Mesenchymal stem cell (in vitro differentiated cells and primary cell): ENCODE measurements at regions not wholly inside any gene's neighbourhood (a gene's known extent, or its start where the extent isn't known, plus 50 kb on each side); places are given as distances from the start of the nearest gene placed in this dataset.
A peak's percentile ranks its signal among the peaks of the same experiment; 100 is the strongest.

ENCODE experiments used
- DNase-seq: peaks from one replicate; pipeline ENCODE4 v3.0.0-alpha.2; 2013
- H2AFZ ChIP-seq: one replicate; pipeline ENCODE4 v1.6.1; 2013; ENCODE audit warnings: low read depth, mild to moderate bottlenecking, control low read depth, inconsistent platforms, low read length, moderate library complexity
- H2AK5ac ChIP-seq: 2 replicates; pipeline ENCODE4 v1.6.1; 2013; ENCODE audit warnings: low read length, moderate library complexity, mild to moderate bottlenecking, inconsistent platforms; ENCODE audit not compliant: severe bottlenecking
- H2BK120ac ChIP-seq: one replicate; pipeline ENCODE4 v1.6.1; 2013; ENCODE audit warnings: low read depth, mild to moderate bottlenecking, inconsistent platforms, low read length, moderate library complexity
- H2BK12ac ChIP-seq, 2 experiments: one replicate each; pipeline ENCODE4 v1.6.1; 2013; ENCODE audit warnings: inconsistent platforms in 2 of 2, low read length in 2 of 2, mild to moderate bottlenecking in 2 of 2, moderate library complexity in 2 of 2, control low read depth in 1 of 2
- H2BK15ac ChIP-seq: one replicate; pipeline ENCODE4 v1.6.1; 2013; ENCODE audit warnings: mild to moderate bottlenecking, low read depth, inconsistent platforms; ENCODE audit not compliant: poor library complexity, severe bottlenecking
- H2BK5ac ChIP-seq: 2 replicates; pipeline ENCODE4 v1.6.1; 2013; ENCODE audit warnings: low read depth, mild to moderate bottlenecking, low read length, control low read depth, inconsistent platforms; ENCODE audit not compliant: poor library complexity, severe bottlenecking
- H3K14ac ChIP-seq, 2 experiments: one replicate each; pipeline ENCODE4 v1.6.1; 2013; ENCODE audit warnings: inconsistent platforms in 2 of 2, low read length in 2 of 2, control low read depth in 1 of 2, mild to moderate bottlenecking in 1 of 2, moderate library complexity in 1 of 2
- H3K18ac ChIP-seq, 2 experiments: one replicate each; pipeline ENCODE4 v1.6.1; 2013; ENCODE audit warnings: inconsistent platforms in 2 of 2, low read length in 2 of 2, control low read depth in 1 of 2, low read depth in 1 of 2, mild to moderate bottlenecking in 1 of 2
- H3K23ac ChIP-seq, 2 experiments: one replicate each; pipeline ENCODE4 v1.6.1; 2013; ENCODE audit warnings: inconsistent platforms in 2 of 2, low read length in 2 of 2, mild to moderate bottlenecking in 2 of 2, moderate library complexity in 2 of 2, control low read depth in 1 of 2
- H3K27ac ChIP-seq: 2 replicates; pipeline ENCODE4 v1.5.1; 2013; ENCODE audit warnings: mild to moderate bottlenecking, moderate library complexity, low read length, control low read depth, inconsistent platforms; ENCODE audit not compliant: poor library complexity, severe bottlenecking
- H3K27me3 ChIP-seq, 2 experiments: 2 replicates each; pipeline versions ENCODE4 v1.6.1 to v1.7.0; 2013; ENCODE audit warnings: low read length in 2 of 2, mild to moderate bottlenecking in 2 of 2, moderate library complexity in 2 of 2, control low read depth in 1 of 2, inconsistent platforms in 1 of 2; ENCODE audit not compliant: control insufficient read depth in 1 of 2, insufficient read depth in 1 of 2
- H3K36me3 ChIP-seq, 2 experiments: 2 replicates each; pipeline versions ENCODE4 v1.6.1 to v1.7.0; 2013; ENCODE audit warnings: low read length in 2 of 2, control low read depth in 1 of 2, inconsistent platforms in 1 of 2, low read depth in 1 of 2, mild to moderate bottlenecking in 1 of 2; ENCODE audit not compliant: insufficient read depth in 2 of 2, control insufficient read depth in 1 of 2
- H3K4ac ChIP-seq, 2 experiments: one replicate each; pipeline ENCODE4 v1.6.1; 2013; ENCODE audit warnings: inconsistent platforms in 2 of 2, low read length in 2 of 2, mild to moderate bottlenecking in 2 of 2, moderate library complexity in 2 of 2, control low read depth in 1 of 2, low read depth in 1 of 2
- H3K4me1 ChIP-seq: 2 replicates; pipeline ENCODE4 v1.6.1; 2013; ENCODE audit warnings: low read depth, low read length, control low read depth; ENCODE audit not compliant: control insufficient read depth, insufficient read depth
- H3K4me2 ChIP-seq: 2 replicates; pipeline ENCODE4 v1.6.1; 2013; ENCODE audit warnings: low read length, mild to moderate bottlenecking, inconsistent platforms; ENCODE audit not compliant: poor library complexity, severe bottlenecking
- H3K4me3 ChIP-seq, 2 experiments: 2 replicates each; pipeline versions ENCODE4 v1.5.1 to v1.7.0; 2013; ENCODE audit warnings: low read length in 2 of 2, mild to moderate bottlenecking in 2 of 2, control low read depth in 1 of 2, low read depth in 1 of 2; ENCODE audit not compliant: insufficient read depth in 1 of 2
- H3K79me1 ChIP-seq: replicated peaks from 2 replicates; pipeline ENCODE4 v1.6.1; 2013; ENCODE audit warnings: mild to moderate bottlenecking, control low read depth, low read length, inconsistent platforms; ENCODE audit not compliant: poor library complexity, severe bottlenecking
- H3K9ac ChIP-seq: 2 replicates; pipeline ENCODE4 v1.7.0; 2013; ENCODE audit warnings: mild to moderate bottlenecking, low read length, moderate library complexity
- H3K9me3 ChIP-seq: 2 replicates; pipeline ENCODE4 v1.7.0; 2013; ENCODE audit warnings: mild to moderate bottlenecking, low read length; ENCODE audit not compliant: control insufficient read depth
- H4K8ac ChIP-seq: one replicate; pipeline ENCODE4 v1.6.1; 2013; ENCODE audit warnings: inconsistent platforms, mild to moderate bottlenecking, low read length, moderate library complexity
- H4K91ac ChIP-seq: one replicate; pipeline ENCODE4 v1.6.1; 2013; ENCODE audit warnings: mild to moderate bottlenecking, low read length, inconsistent platforms
- WGBS: methylation state at CpG from one replicate; pipeline ENCODE4 v1.1.7; 2013; ENCODE audit warnings: mixed read lengths; 5-methylcytosine and 5-hydroxymethylcytosine counted together

GRCh38 chr12:116432314-116432750, 126.8 kb upstream of the MAP1LC3B2 start:
- Histone ChIP-seq H2BK12ac (peak overlapping the region in 1 of 2 experiments; percentile 96), H3K4me2 (no peak overlapping the region), H3K27me3 (no peaks in the 10 kb centered on the region), H3K4me3 (no peak overlapping the region), H3K18ac (peak overlapping the region in 1 of 2 experiments; percentile 84), H3K9me3 (peaks cover 4% of the 10 kb centered on the region), H2BK15ac (no peak overlapping the region), H3K9ac (no peak overlapping the region), H3K79me1 (no peaks in the 10 kb centered on the region), H4K91ac (peak overlapping the region; percentile 75), H3K14ac (no peak overlapping the region), H3K23ac (no peak overlapping the region), H3K27ac (no peak overlapping the region), H2AK5ac (no peak overlapping the region), H3K36me3 (no peaks in the 10 kb centered on the region), H3K4me1 (peaks cover 15% of the 10 kb centered on the region), H4K8ac (no peak overlapping the region), H2BK120ac (no peak overlapping the region), H2AFZ (no peak overlapping the region), H2BK5ac (no peak overlapping the region), H3K4ac (peak overlapping the region in 1 of 2 experiments; percentile 52)
- peak; percentile 51 for DNase-seq
- WGBS = 74% methylated on average over 4 of the region's 4 CpGs

- H3K9me3 ChIP-seq = peaks cover 4% of the 10 kb centered on the region
- no peak overlapping the region for H3K4me2 ChIP-seq
- no peak overlapping the region for H3K4me3 ChIP-seq
- no peak overlapping the region for H3K9ac ChIP-seq
- H2AK5ac ChIP-seq = no peak overlapping the region
- H3K18ac ChIP-seq = peak overlapping the region in 1 of 2 experiments; percentile 48
- H3K4ac ChIP-seq = peak overlapping the region; percentile 6 to 21
- no peak overlapping the region for H3K27ac ChIP-seq
- H2BK12ac ChIP-seq = peak overlapping the region in 1 of 2 experiments; percentile 49
- no peak overlapping the region for H4K8ac ChIP-seq
- no peak overlapping the region for H2AFZ ChIP-seq
- H3K27me3 ChIP-seq = peaks cover 0 to 4% of the 10 kb centered on the region in 2 experiments
- H3K14ac ChIP-seq = no peak overlapping the region
- H3K79me1 ChIP-seq = no peaks in the 10 kb centered on the region
- no peak overlapping the region for H2BK5ac ChIP-seq
- H2BK15ac ChIP-seq = no peak overlapping the region
- peak overlapping the region; percentile 95 for H2BK120ac ChIP-seq
- no peak overlapping the region for H3K23ac ChIP-seq
- H4K91ac ChIP-seq = no peak overlapping the region
- no peaks in the 10 kb centered on the region for H3K36me3 ChIP-seq
- H3K4me1 ChIP-seq = peaks cover 13% of the 10 kb centered on the region
- WGBS = 56% methylated on average over 5 of the region's 5 CpGs
- no peak for DNase-seq
Measured at GRCh38 chr12:116433249-116433648, 125.9 kb upstream of the MAP1LC3B2 start.

- H2AK5ac ChIP-seq = no peak overlapping the region
- H4K91ac ChIP-seq = peak overlapping the region; percentile 48
Measured at GRCh38 chr12:116434155-116435011, 124.8 kb upstream of the MAP1LC3B2 start.

GRCh38 chr12:116435984-116436383, 123.2 kb upstream of the MAP1LC3B2 start:
- Histone ChIP-seq H2AFZ (no peak overlapping the region), H3K4me1 (peaks cover 14% of the 10 kb centered on the region), H4K91ac (no peak overlapping the region), H3K4me3 (no peak overlapping the region), H3K23ac (peak overlapping the region in 1 of 2 experiments; percentile 70), H2BK15ac (no peak overlapping the region), H2BK12ac (peak overlapping the region in 1 of 2 experiments; percentile 29), H3K4ac (no peak overlapping the region), H3K14ac (no peak overlapping the region), H3K36me3 (no peaks in the 10 kb centered on the region), H3K79me1 (no peaks in the 10 kb centered on the region), H3K9ac (no peak overlapping the region), H4K8ac (no peak overlapping the region), H3K27me3 (peaks cover 0 to 4% of the 10 kb centered on the region in 2 experiments), H2BK5ac (no peak overlapping the region), H3K18ac (no peak overlapping the region), H3K4me2 (no peak overlapping the region), H3K27ac (no peak overlapping the region), H3K9me3 (peaks cover 4% of the 10 kb centered on the region), H2AK5ac (no peak overlapping the region), H2BK120ac (no peak overlapping the region)
- 98% methylated on average over 3 of the region's 3 CpGs for WGBS
- no peak for DNase-seq

More at GRCh38 chr12:116434155-116435011, 124.8 kb upstream of the MAP1LC3B2 start:
- Histone ChIP-seq H3K23ac (peak overlapping the region in 1 of 2 experiments; percentile 72), H3K4me1 (peaks cover 13% of the 10 kb centered on the region), H2BK5ac (peak overlapping the region; percentile 94), H3K4me2 (peak overlapping the region; percentile 51), H2BK120ac (peak overlapping the region; percentile 95), H3K79me1 (no peaks in the 10 kb centered on the region), H4K8ac (peak overlapping the region; percentile 73), H3K9me3 (peaks cover 4% of the 10 kb centered on the region), H3K18ac (peak overlapping the region; percentile 77 to 97), H2BK15ac (peak overlapping the region; percentile 80), H3K27me3 (peaks cover 0 to 4% of the 10 kb centered on the region in 2 experiments), H3K36me3 (no peaks in the 10 kb centered on the region), H2AFZ (no peak overlapping the region), H3K9ac (peak overlapping the region; percentile 86), H3K14ac (peak overlapping the region in 1 of 2 experiments; percentile 92), H3K4me3 (peak overlapping the region in 1 of 2 experiments; percentile 77), H3K4ac (peak overlapping the region; percentile 24 to 97), H3K27ac (peak overlapping the region; percentile 91), H2BK12ac (peak overlapping the region; percentile 4 to 95)
- DNase-seq = peak; percentile 98
- WGBS = under 1% methylated on average over 14 of the region's 17 CpGs
